EL (cell line): ENCODE measurements at regions not wholly inside any gene's neighbourhood (a gene's known extent, or its start where the extent isn't known, plus 50 kb on each side); places are given as distances from the start of the nearest gene placed in this dataset.
"Not testable (repeated sequence)": the region's sequence is repeated elsewhere in the genome, so short reads cannot be mapped to it uniquely, and the experiment has no call there.

ENCODE experiments used
- DNase-seq: peaks from one replicate; pipeline ENCODE4 v3.0.0-alpha.2; 2016

DNA sequence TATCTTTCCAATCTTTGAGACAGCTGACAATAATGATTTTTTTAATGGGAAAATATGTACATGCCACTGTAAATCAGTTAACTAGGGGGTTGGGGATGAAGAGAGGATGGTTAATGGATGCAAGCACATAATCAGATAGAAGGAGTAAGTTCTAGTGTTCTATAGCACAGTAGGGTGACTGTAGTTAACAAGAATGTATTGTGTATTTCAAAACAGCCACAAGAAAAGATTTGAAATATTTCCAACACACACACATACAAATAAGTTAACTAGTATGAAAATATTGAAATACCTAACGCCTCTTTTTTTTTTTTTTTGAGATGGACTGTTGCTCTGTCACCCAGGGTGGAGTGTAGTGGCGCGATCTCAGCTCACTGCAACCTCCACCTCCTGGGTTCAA lies 153.4 kb upstream of the SALL4 start:
- peak; percentile 52 for DNase-seq

DNA sequence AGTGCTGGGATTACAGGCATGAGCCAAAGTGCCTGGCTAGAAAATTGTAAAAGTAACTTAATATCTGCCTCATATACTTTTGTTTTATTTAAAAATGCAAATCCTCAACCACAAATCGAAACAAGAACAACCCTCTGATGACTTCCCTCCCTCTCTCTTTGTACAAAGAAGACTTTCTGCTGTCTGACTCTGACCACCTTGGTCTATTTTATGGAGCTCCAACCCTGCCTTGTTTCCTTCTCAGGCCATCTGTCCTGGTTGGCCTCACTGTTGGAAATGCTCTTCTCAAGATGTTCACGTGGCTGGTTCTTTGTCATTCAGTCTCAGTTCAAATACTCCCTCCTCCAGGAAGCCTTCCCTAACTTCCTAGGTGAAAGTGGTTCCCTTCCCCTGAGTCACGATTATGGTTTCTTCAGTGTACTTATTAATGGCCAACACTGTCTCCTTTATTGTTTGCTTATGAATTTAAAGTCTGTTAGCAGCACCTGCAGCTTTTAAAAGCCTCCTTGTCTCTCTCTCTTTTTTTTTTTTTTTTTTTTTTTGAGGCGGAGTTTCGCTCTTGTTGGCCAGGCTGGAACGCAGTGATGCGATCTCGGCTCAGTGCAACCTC lies 151.5 kb upstream of the SALL4 start:
- no peak for DNase-seq

DNA sequence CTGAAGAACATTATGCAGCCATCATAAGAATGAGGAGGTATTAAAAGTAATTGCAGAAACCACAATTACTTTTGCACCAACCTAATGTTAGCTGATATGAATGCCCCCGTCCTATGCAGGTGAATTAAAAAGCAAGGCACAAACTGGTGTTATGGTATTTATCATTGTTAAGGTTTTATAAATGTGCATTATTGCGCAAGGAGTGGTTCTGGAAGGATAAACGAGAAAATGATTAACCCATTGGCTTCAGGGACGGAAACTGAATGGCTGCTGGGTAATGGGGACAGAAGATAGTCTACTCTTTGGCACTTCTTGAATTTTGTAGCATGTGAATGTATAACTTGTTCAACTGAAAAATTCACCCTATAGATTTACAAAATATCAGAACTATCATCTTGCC lies 148.6 kb upstream of the SALL4 start:
- DNase-seq = no peak

- no peak for DNase-seq
Measured at GRCh38 chr20:51946586-51946985, 144.3 kb upstream of the SALL4 start.

DNA sequence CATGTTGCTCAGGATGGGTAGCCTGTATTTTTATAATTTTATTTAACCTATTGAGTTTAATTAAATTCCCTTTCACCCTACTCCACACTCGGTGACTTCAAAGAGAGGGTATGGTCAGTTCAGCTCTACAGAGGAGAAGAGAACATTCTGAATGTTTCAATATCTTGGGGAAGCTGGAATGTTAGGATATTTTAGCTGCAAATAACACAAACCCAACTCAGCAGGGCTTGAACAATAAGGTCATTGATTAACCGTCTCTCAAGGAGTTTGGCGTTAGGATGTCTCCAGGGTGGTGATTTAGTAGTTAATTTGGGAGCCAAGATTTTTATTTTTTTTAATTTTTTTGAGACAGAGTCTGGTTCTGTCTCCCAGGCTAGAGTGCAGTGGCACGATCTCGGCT lies 143.6 kb upstream of the SALL4 start:
- no peak for DNase-seq

DNA sequence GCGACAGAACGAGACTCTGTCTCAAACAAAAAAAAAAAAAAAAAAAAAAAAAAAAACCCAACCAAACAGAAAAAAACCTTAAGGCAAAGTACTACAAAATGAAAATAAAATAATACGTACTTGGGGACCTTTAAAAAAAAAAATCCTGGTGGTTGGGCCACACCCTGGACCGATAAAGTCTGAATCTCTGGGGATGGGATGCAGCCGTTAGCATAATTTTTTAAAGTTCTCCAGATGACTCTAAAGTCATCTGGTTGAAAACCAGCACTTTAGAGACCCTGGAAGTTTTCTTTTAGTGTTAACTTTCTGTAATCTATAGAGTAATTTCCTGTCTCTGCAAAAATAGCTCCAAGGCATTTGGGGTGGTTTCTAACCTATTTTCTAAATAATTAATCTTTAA lies 142.9 kb upstream of the SALL4 start:
- no peak for DNase-seq

DNA sequence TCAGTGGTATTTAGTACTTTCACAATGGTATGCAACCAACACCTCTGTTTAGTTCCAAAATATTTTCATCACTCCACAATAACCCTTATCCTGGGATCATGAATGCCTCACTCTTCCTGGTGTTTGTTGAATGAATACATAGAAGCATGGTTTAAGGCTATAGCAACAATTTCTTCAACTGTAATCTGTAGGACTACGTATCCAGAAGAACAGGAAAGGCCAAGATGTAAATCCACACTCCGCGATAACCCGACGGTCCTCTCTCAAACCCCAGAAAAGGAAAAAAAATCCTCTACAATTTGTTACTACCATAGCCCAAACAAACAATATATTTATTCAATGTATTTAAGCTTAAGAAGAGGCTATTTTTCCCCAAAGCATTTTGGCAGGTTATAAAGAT lies 141.4 kb upstream of the SALL4 start:
- DNase-seq = no peak

DNA sequence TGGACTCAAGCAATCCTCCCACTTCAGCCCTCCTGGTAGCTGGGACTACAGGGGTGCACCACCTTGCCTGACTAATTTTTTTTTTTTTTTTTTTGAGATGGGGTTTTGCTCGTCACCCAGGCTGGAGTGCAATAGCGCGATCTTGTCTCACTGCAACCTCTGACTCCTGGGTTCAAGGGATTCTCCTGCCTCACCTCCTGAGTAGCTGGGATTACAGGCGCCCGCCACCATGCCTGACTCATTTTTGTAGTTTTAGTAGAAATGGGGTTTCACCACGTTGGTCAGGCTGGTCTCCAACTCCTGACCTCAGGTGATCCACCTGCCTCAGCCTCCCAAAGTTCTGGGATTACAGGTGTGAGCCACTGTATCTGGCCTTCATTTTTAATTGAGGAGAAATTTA lies 141.0 kb upstream of the SALL4 start:
- not testable (repeated sequence) for DNase-seq

DNA sequence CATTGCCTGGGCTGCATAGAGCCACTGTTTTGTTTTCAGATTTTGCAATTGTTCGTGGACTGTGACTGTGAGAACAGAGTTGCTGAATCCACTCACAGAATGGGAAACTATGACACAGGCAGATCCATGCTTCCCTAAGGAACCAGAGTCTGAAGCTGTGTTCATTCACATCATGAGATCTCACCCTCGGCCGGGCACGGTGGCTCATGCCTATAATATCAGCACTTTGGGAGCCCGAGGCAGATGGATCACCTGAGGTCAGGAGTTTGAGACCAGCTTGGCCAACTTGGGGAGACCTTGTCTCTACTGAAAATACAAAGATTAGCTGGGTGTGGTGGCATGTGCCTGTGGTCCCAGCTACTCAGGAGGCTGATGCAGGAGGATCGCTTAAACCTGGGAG lies 139.2 kb upstream of the SALL4 start:
- DNase-seq = no peak

DNA sequence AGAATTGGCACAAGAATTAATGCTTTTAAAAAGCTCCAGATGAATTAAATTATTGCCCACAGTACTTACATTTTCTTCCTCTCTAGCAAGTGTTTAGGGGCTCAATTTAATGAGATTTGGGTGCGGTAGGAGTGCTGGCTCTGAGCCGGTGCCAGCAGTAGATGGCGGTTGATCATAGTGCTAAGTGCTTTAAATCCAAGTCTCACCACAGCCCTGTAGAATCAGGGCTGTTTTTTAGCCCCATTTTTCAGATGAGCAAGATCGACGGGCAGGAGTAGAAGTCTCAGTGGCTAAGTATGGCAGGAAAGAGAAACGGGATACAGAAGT lies 136.9 kb upstream of the SALL4 start:
- no peak for DNase-seq

- DNase-seq = peak; percentile 19
Measured at GRCh38 chr20:51938559-51939258, 136.4 kb upstream of the SALL4 start.

GRCh38 chr20:51937779-51938178 lies 135.5 kb upstream of the SALL4 start:
- DNase-seq = no peak

DNA sequence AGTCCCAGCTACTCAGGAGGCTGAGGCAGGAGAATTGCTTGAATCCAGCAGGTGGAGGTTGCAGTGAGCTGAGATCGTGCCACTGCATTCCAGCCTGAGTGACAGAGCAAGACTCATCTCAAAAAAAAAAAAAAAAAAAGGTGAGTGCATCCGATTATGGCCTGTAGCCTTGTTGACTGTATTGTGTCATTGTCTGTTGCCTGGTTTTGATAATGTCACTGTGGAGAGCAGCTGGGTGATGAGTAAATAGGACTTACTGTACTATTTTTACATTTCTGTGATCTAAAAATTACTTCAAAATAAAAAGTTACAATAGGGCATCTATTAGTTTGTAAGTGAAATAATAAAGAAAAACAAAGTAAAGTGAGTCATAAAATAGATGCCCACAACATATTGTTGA lies 134.1 kb upstream of the SALL4 start:
- DNase-seq = no peak

DNA sequence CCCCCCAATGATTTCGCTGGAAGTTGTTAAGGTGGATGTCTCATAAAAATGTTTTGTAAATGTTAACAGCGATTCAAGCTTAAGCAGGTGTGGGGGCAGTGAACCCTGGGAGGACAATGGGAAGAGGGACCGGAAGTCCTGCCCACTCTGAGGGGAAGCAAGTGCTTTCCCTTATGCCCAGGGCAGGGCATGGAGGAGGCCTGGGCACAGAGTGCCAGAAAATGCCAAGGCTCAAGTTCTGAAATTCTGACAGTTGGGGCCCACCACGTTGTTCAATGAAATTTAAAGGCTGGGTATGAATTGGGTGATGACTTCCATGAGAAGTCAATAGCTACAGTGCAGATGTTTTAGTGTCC lies 132.7 kb upstream of the SALL4 start:
- DNase-seq = no peak

DNA sequence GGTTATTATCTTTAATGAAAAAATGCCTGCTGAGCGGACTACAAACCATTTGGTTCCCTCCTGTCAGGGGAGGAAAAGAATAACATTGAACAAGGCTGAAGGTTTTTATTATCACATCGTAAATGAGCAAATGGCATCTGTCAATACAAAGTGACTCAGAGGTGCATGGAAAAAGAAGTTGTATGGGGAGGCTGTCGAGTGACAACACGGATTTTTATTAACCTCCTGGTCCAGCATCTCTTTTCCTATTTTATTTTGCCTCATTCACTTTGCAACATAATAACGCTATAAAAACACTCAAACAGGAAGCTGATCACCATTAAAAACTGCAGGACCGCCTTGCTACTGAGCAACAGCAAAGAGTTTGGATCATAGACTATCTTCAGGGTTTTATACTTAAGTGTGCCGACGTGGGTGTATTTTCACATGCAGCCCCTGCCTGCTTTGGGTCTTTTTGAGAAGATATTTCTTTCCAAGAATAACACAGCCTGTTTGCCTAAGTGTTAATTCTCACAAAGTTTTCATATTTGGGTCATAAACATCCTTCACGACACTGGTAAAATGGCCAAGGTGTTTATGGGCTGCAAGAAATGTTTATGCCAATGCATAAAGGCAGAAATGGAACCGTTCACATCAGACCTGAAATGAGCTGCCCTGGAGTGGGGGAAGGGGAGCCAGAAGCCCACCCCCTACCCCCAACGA lies 132.1 kb upstream of the SALL4 start:
- no peak for DNase-seq

- no peak for DNase-seq
Measured at GRCh38 chr20:51931371-51931781, 129.1 kb upstream of the SALL4 start.

DNA sequence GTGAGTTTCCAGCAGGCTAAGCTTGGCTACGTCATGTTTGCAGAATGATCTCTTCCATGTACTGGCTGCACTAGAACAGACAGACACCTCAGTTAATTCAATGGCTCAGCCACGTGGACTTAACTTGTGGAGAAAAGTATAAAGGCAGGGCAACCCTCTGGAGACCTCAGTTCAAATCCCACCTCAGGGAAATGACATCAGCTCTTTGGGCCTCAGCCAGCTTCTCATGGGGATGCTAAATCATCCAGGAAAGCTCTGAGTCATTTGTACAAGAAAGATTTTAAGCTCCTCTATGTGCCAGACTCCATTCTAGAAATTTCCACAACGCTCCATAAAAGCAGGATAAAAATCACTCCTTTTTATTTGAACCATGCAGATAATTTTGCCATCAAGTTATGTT lies 128.5 kb upstream of the SALL4 start:
- peak; percentile 71 for DNase-seq

- no peak for DNase-seq
Measured at GRCh38 chr20:51928931-51929330, 126.6 kb upstream of the SALL4 start.

GRCh38 chr20:51927970-51928369 lies 125.6 kb upstream of the SALL4 start:
- DNase-seq = not testable (repeated sequence)

DNA sequence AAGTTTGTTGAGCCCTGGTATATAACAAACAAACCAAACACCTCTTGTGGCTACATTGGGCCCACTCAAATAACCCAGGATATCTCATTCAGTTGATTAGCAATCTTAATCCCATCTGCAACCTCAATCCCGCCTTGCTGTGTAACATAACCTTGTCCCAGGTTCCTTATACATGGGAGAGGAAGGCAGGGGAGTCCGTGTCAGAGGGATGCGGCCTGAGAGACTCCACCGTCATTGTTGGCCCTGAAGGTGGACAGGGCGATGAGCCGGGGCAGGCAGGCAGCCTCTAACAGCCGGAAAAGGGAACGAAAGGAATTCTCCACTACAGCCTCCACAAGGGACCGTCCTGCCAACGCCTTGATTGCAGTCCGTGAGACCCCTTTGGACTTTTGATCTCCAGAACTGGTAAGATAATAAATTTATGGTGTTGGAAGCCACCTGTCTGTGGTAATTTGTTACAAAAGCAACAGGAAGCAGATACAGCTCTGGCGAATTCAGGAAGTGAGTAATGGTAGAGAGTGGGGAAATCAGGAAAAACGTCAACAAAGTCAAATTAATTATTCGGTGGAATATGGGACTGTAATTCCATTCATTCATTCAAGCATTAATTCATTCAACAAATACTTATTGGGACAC lies 124.5 kb upstream of the SALL4 start:
- DNase-seq = no peak

GRCh38 chr20:51924509-51924908 lies 122.2 kb upstream of the SALL4 start:
- DNase-seq = no peak

GRCh38 chr20:51923633-51924032 lies 121.3 kb upstream of the SALL4 start:
- DNase-seq = no peak

DNA sequence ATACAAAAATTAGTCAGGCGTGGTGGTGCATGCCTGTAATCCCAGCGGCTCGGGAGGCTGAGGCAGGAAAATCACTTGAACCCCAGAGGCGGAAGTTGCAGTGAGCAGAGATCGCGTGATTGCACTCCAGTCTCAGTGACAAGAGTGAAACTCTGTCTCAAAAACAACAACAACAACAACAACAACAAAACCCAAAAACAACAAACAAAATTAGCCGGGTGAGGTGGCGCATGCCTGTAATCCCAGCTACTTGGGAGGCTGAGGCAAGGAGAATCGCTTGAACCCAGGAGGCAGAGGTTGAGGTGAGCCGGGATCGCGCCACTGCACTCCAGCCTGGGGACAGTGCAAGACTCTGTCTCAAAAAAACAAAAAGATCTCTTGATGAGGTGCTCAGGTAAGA lies 120.5 kb upstream of the SALL4 start:
- DNase-seq = not testable (repeated sequence)

DNA sequence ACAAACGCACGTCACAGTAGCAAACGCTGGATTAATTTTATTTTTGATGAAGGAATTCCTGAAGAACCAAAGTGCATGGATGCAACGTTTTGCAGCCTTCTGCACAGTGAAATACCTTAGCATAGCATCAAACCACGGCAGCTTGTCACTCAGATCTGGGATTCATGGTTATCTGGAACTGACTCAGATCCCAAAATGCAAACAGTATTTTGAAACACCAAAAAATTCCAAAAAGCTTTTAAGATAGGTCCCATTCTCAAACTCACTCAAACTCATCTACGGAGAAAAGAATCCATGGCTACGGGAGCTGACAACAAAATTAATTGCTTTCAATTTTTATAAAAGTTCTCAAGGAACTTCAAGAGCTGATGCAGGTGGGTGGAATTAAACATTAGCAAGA lies 116.2 kb upstream of the SALL4 start:
- no peak for DNase-seq
